Smooth muscle cell (in vitro differentiated cells): ENCODE measurements at regions not wholly inside any gene's neighbourhood (a gene's known extent, or its start where the extent isn't known, plus 50 kb on each side); places are given as distances from the start of the nearest gene placed in this dataset.

Experiments used
- DNase-seq: peaks from one replicate; lab custom pipeline; 2025; ENCODE audit not compliant: unreplicated experiment; lab: John Stamatoyannopoulos, UW
- H2AFZ ChIP-seq: fragments of 200-600 bp; sonication (generic); 2 replicates; pipeline ENCODE4 v1.6.0; 2016; ENCODE audit warnings: antibody characterized with exemption, low read depth, mild to moderate bottlenecking
- H3F3A ChIP-seq: fragments of 200-600 bp; sonication (generic); 2 replicates; pipeline ENCODE4 v1.6.0; 2017; ENCODE audit warnings: antibody characterized with exemption, low read depth
- H3K27ac ChIP-seq: fragments of 200-600 bp; sonication (generic); 2 replicates; pipeline ENCODE4 v1.5.1; 2016; ENCODE audit warnings: low read depth, mild to moderate bottlenecking
- H3K27me3 ChIP-seq: fragments of 200-600 bp; sonication (generic); 2 replicates; pipeline ENCODE4 v1.6.1; 2016; ENCODE audit warnings: low read depth, mild to moderate bottlenecking
- H3K36me3 ChIP-seq: fragments of 200-600 bp; sonication (generic); 2 replicates; pipeline ENCODE4 v1.5.1; 2016; ENCODE audit warnings: low read depth
- H3K4me1 ChIP-seq: fragments of 200-600 bp; sonication (generic); 2 replicates; pipeline ENCODE4 v1.5.1; 2016; ENCODE audit warnings: low read depth
- H3K4me2 ChIP-seq: fragments of 200-600 bp; sonication (generic); 2 replicates; pipeline ENCODE4 v1.6.0; 2016; ENCODE audit warnings: mild to moderate bottlenecking
- H3K4me3 ChIP-seq: fragments of 200-600 bp; sonication (generic); 2 replicates; pipeline ENCODE4 v1.5.1; 2016; ENCODE audit warnings: mild to moderate bottlenecking
- H3K79me2 ChIP-seq: fragments of 200-600 bp; sonication (generic); 2 replicates; pipeline ENCODE4 v1.6.0; 2016; ENCODE audit warnings: low read depth, mild to moderate bottlenecking
- H3K9ac ChIP-seq: fragments of 200-600 bp; sonication (generic); 2 replicates; pipeline ENCODE4 v1.6.0; 2016; ENCODE audit warnings: low read depth
- H3K9me3 ChIP-seq: fragments of 200-600 bp; sonication (generic); replicated peaks from 2 replicates; pipeline ENCODE4 v1.5.1; 2016; ENCODE audit warnings: low read depth
- H4K20me1 ChIP-seq: fragments of 200-600 bp; sonication (generic); 2 replicates; pipeline ENCODE4 v1.6.0; 2016; ENCODE audit warnings: low read depth
- CTCF ChIP-seq: fragments of 200-600 bp; sonication (generic); IDR thresholded peaks from 2 replicates; pipeline ENCODE4 v1.5.1; 2017; ENCODE audit warnings: borderline replicate concordance, mild to moderate bottlenecking, antibody characterized with exemption; ENCODE audit not compliant: insufficient read depth, poor library complexity, severe bottlenecking
- WGBS: methylation state at CpG from one replicate; pipeline ENCODE4 v1.1.7; 2016; ENCODE audit warnings: low lambda C conversion rate; 5-methylcytosine and 5-hydroxymethylcytosine counted together

GRCh38 chr18:1907470-1908206, 663.7 kb downstream of the METTL4 start:
- no peak overlapping the region for H2AFZ ChIP-seq
- no peak overlapping the region for H3K4me2 ChIP-seq
- no peaks in the 10 kb centered on the region for H3F3A ChIP-seq
- DNase-seq, result no peak
- no peak overlapping the region for H3K4me3 ChIP-seq
- no peak overlapping the region for H3K9ac ChIP-seq
- no peaks in the 10 kb centered on the region for H3K4me1 ChIP-seq
- WGBS, result 82% methylated on average over 3 of the region's 3 CpGs
- no peaks in the 10 kb centered on the region for H3K79me2 ChIP-seq
- TF ChIP-seq CTCF, result no peak
- H3K9me3 ChIP-seq, result no peaks in the 10 kb centered on the region
- no peak overlapping the region for H3K27ac ChIP-seq
- no peaks in the 10 kb centered on the region for H4K20me1 ChIP-seq
- H3K36me3 ChIP-seq, result no peaks in the 10 kb centered on the region
- no peaks in the 10 kb centered on the region for H3K27me3 ChIP-seq

DNA sequence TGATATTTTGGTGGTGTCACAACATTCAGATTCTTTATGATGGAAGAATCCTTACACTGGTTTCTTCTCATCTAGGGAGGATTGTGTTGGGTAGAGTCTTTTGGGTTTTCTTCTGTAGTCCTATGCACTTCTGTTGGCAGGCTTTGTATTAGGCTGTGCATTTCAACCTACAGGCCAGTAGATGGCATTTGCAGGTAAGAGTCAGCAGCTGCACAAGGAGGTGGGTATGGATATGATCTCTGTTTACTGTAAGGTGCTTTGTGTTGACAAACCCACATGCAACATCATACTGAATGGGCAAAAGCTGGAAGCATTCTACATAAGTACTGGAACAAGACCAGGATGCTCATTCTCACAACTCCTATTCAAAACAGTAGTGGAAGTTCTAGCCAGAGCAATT, 656.8 kb downstream of the METTL4 start:
- TF ChIP-seq CTCF, result no peak
- no peaks in the 10 kb centered on the region for H3F3A ChIP-seq
- H3K79me2 ChIP-seq, result no peaks in the 10 kb centered on the region
- no peaks in the 10 kb centered on the region for H3K4me1 ChIP-seq
- H3K9me3 ChIP-seq, result no peaks in the 10 kb centered on the region
- H3K27me3 ChIP-seq, result no peaks in the 10 kb centered on the region
- H3K4me2 ChIP-seq, result no peak overlapping the region
- H3K27ac ChIP-seq, result no peak overlapping the region
- H3K36me3 ChIP-seq, result no peaks in the 10 kb centered on the region
- no peak overlapping the region for H2AFZ ChIP-seq
- no peak for DNase-seq
- no peak overlapping the region for H3K9ac ChIP-seq
- no peaks in the 10 kb centered on the region for H4K20me1 ChIP-seq
- H3K4me3 ChIP-seq, result no peak overlapping the region

- Histone ChIP-seq H3F3A (no peaks in the 10 kb centered on the region), H2AFZ (no peak overlapping the region), H3K9ac (no peak overlapping the region), H3K4me1 (no peaks in the 10 kb centered on the region), H3K4me2 (no peak overlapping the region), H3K4me3 (no peak overlapping the region), H4K20me1 (no peaks in the 10 kb centered on the region), H3K36me3 (no peaks in the 10 kb centered on the region), H3K27ac (no peak overlapping the region), H3K9me3 (no peaks in the 10 kb centered on the region), H3K79me2 (no peaks in the 10 kb centered on the region), H3K27me3 (no peaks in the 10 kb centered on the region)
- DNase-seq, result no peak
- no peak for TF ChIP-seq CTCF
- WGBS, result 95% methylated on average over 2 of the region's 2 CpGs
These were observed 654.3 kb downstream of the METTL4 start for GRCh38 chr18:1916869-1917523.

DNA sequence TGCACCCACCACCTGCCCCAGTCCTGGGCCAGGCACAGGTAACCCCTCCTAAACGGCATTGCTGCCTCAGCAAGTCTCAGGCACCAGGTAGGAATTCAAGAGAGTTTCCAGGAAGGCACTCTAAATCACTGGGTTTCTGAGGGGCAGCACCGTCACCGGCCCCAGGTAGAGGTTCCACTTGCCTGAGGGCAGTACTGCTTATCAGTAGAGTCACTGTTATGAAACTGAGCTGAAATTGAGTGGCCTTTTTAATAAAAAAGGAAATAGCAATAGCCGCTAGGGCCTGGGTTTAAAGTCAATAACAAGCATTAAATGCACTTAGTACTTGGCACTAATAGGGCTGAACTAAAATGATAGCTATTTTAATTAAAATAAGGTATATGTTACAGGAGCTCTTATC, 653.7 kb downstream of the METTL4 start:
- WGBS, result 79% methylated on average over 4 of the region's 4 CpGs
- Histone ChIP-seq H3K27ac (no peak overlapping the region), H2AFZ (no peak overlapping the region), H3K9me3 (no peaks in the 10 kb centered on the region), H3K4me2 (no peak overlapping the region), H3K36me3 (no peaks in the 10 kb centered on the region), H4K20me1 (no peaks in the 10 kb centered on the region), H3K9ac (no peak overlapping the region), H3K79me2 (no peaks in the 10 kb centered on the region), H3K4me3 (no peak overlapping the region), H3K4me1 (no peaks in the 10 kb centered on the region), H3F3A (no peaks in the 10 kb centered on the region), H3K27me3 (no peaks in the 10 kb centered on the region)
- no peak for DNase-seq
- no peak for TF ChIP-seq CTCF
